ENCODE measurements at regions not wholly inside any gene's neighbourhood (a gene's known extent, or its start where the extent isn't known, plus 50 kb on each side); places are given as distances from the start of the nearest gene placed in this dataset.

DNA sequence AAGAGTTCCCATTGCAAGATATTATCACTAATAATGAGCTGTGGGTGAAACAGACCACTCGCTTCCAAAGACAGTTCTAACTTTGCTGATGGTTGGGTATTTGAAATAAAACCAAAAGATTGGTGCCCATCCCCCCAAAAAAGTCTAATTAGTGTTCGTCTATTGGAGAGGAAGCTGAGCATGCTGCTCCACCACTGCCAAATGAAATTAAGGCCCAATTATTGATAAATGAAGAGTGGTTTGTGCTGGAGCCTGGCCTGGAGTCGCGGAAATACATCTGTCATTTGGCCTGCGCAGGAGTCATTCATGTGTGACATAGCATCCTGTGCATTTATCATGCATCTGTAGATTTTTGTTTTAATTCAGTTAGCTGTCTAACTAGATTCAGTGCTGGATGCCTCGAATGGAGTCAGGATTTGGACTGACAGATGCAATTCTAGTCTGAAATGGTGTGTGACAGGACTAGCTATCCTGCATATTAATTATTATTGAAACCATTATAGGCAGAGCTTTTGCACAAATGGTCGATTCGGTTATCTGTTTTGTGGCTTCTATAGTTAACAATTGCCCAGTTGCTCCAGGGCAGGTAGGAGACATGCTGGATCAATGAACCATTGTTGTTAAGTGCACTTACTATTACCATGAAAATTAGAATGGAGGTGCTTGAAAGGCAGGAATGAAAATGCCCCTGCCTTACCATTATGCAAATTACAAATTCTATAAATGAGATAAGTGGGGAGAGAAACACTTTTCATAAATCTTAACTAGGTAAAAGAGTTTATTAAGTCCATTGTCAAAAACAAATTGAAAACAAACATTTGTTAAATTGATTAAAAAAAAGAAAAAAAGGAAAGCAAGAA lies 450.4 kb upstream of the TCF4 start:
- Mint-ChIP-seq H3K4me3 (no peak overlapping the region), H3K27ac (no peak overlapping the region), H3K36me3 (peaks cover 2% of the 10 kb centered on the region), H3K9me3 (peaks cover 15% of the 10 kb centered on the region), H3K27me3 (ENCODE audit: insufficient read depth, low read depth) (no peaks in the 10 kb centered on the region), H3K4me1 (no peaks in the 10 kb centered on the region)
- Histone ChIP-seq H3K9me3 (ENCODE audit: low read depth) (no peaks in the 10 kb centered on the region), H3K4me1 (peaks cover 13% of the 10 kb centered on the region), H3K4me2 (no peak overlapping the region), H3K27ac (no peak overlapping the region), H3F3A (ENCODE audit: low read depth) (no peaks in the 10 kb centered on the region), H2AFZ (replicated peaks) (no peak overlapping the region), H3K27me3 (no peaks in the 10 kb centered on the region), H3K9ac (no peak overlapping the region), H3K4me3 (no peak overlapping the region), H4K20me1 (ENCODE audit: low read depth) (no peaks in the 10 kb centered on the region), H3K36me3 (no peaks in the 10 kb centered on the region), H3K79me2 (ENCODE audit: low read depth) (no peaks in the 10 kb centered on the region)
- TF ChIP-seq EZH2phosphoT487 (IDR thresholded peaks at IDR 0.05), result no peak
- no peak for TF ChIP-seq CTCF (IDR thresholded peaks at IDR 0.05)
- TF ChIP-seq EZH2 (IDR thresholded peaks at IDR 0.05), result no peak
- no peak for DNase-seq (ENCODE audit: low spot score)

DNA sequence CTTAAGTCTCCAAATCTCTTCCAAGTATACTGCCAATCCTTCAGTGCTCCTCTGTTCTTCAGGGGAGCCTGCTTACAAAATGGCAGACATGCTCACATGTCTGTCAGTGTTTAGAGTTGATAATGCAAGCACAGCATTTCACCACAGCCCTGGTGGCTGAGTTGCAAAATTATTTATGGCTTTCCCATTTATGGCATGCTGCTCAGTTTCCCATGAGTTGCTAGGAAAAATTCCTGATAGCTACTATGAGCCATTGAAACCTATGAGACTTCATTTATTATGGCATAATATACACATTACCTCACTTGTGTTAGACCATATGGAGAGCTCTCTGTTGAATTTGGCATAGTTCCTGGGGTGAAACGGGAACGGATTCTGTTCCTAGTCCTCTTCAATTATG lies 448.7 kb upstream of the TCF4 start:
- DNase-seq (ENCODE audit: low spot score), result no peak
- Histone ChIP-seq H3K9ac (no peak overlapping the region), H3K4me2 (no peak overlapping the region), H2AFZ (replicated peaks) (no peak overlapping the region), H3K9me3 (ENCODE audit: low read depth) (no peaks in the 10 kb centered on the region), H3K4me1 (peaks cover 13% of the 10 kb centered on the region), H3K27me3 (no peaks in the 10 kb centered on the region), H3K79me2 (ENCODE audit: low read depth) (no peaks in the 10 kb centered on the region), H3K4me3 (no peak overlapping the region), H4K20me1 (ENCODE audit: low read depth) (no peaks in the 10 kb centered on the region), H3K36me3 (no peaks in the 10 kb centered on the region), H3K27ac (no peak overlapping the region), H3F3A (ENCODE audit: low read depth) (no peaks in the 10 kb centered on the region)
- H3K36me3 Mint-ChIP-seq, result peaks cover 4% of the 10 kb centered on the region
- no peak overlapping the region for H3K4me3 Mint-ChIP-seq
- TF ChIP-seq EZH2 (IDR thresholded peaks at IDR 0.05) (no peak), EZH2phosphoT487 (IDR thresholded peaks at IDR 0.05) (no peak), CTCF (IDR thresholded peaks at IDR 0.05) (no peak)
- H3K27ac Mint-ChIP-seq, result peak overlapping the region; percentile 24
- H3K4me1 Mint-ChIP-seq, result no peaks in the 10 kb centered on the region
- peaks cover 26% of the 10 kb centered on the region for H3K9me3 Mint-ChIP-seq
- no peaks in the 10 kb centered on the region for H3K27me3 Mint-ChIP-seq (ENCODE audit: insufficient read depth, low read depth)

- no peak overlapping the region for H2AFZ ChIP-seq (replicated peaks)
- Mint-ChIP-seq H3K4me3 (no peak overlapping the region), H3K9me3 (peaks cover 26% of the 10 kb centered on the region), H3K4me1 (no peaks in the 10 kb centered on the region), H3K27ac (no peak overlapping the region), H3K27me3 (ENCODE audit: insufficient read depth, low read depth) (no peaks in the 10 kb centered on the region), H3K36me3 (peaks cover 4% of the 10 kb centered on the region)
- TF ChIP-seq CTCF (IDR thresholded peaks at IDR 0.05), result no peak
- no peaks in the 10 kb centered on the region for H3K36me3 ChIP-seq
- peaks cover 13% of the 10 kb centered on the region for H3K4me1 ChIP-seq
- no peak overlapping the region for H3K9ac ChIP-seq
- H3K27me3 ChIP-seq, result no peaks in the 10 kb centered on the region
- no peaks in the 10 kb centered on the region for H3F3A ChIP-seq (ENCODE audit: low read depth)
- no peak for DNase-seq (ENCODE audit: low spot score)
- H4K20me1 ChIP-seq (ENCODE audit: low read depth), result no peaks in the 10 kb centered on the region
- H3K27ac ChIP-seq, result no peak overlapping the region
- H3K9me3 ChIP-seq (ENCODE audit: low read depth), result no peaks in the 10 kb centered on the region
- no peak overlapping the region for H3K4me3 ChIP-seq
- no peaks in the 10 kb centered on the region for H3K79me2 ChIP-seq (ENCODE audit: low read depth)
- H3K4me2 ChIP-seq, result no peak overlapping the region
Measured at GRCh38 chr18:56035546-56035945, 447.6 kb upstream of the TCF4 start.
